C4-2B (cell line): ENCODE measurements at regions not wholly inside any gene's neighbourhood (a gene's known extent, or its start where the extent isn't known, plus 50 kb on each side); places are given as distances from the start of the nearest gene placed in this dataset.
"Not testable (repeated sequence)": the region's sequence is repeated elsewhere in the genome, so short reads cannot be mapped to it uniquely, and the experiment has no call there.

Experiments used
- CTCF ChIP-seq: fragments of 450-650 bp; conservative IDR thresholded peaks from 2 replicates; pipeline ENCODE4 v1.5.1; 2017; ENCODE audit warnings: mild to moderate bottlenecking
- ZFX ChIP-seq: fragments of 450-650 bp; IDR thresholded peaks from 2 replicates; pipeline ENCODE4 v1.6.1; 2017

GRCh38 chr16:29597030-29597429, 66.0 kb upstream of the SPN start:
- TF ChIP-seq CTCF, ZFX: not testable (repeated sequence)
